KMS-11 (cell line): ENCODE measurements at regions not wholly inside any gene's neighbourhood (a gene's known extent, or its start where the extent isn't known, plus 50 kb on each side); places are given as distances from the start of the nearest gene placed in this dataset.

Experiments
- H2AFZ ChIP-seq: fragments of 200-600 bp; sonication (generic); 2 replicates; pipeline ENCODE4 v1.6.1; 2016; ENCODE audit warnings: antibody characterized with exemption, mixed run types, low read depth
- H3K27ac ChIP-seq: fragments of 200-600 bp; sonication (generic); 2 replicates; pipeline ENCODE4 v1.6.1; 2016; ENCODE audit warnings: mild to moderate bottlenecking, mixed run types
- H3K27me3 ChIP-seq: fragments of 200-600 bp; sonication (generic); 2 replicates; pipeline ENCODE4 v1.6.1; 2017; ENCODE audit warnings: mild to moderate bottlenecking, low read depth, mixed run types, moderate library complexity; ENCODE audit not compliant: insufficient read depth
- H3K36me3 ChIP-seq: fragments of 200-600 bp; sonication (generic); 2 replicates; pipeline ENCODE4 v1.6.1; 2017; ENCODE audit warnings: mild to moderate bottlenecking, mixed run types; ENCODE audit not compliant: insufficient read depth
- H3K4me1 ChIP-seq: fragments of 200-600 bp; sonication (generic); 2 replicates; pipeline ENCODE4 v1.6.1; 2016; ENCODE audit warnings: mild to moderate bottlenecking, low read depth, mixed run types; ENCODE audit not compliant: poor library complexity, severe bottlenecking
- H3K4me2 ChIP-seq: fragments of 200-600 bp; sonication (generic); 2 replicates; pipeline ENCODE4 v1.7.0; 2016; ENCODE audit warnings: mild to moderate bottlenecking, mixed run types
- H3K4me3 ChIP-seq: fragments of 200-600 bp; sonication (generic); IDR thresholded peaks from 2 replicates; pipeline ENCODE4 v1.6.1; 2017; ENCODE audit warnings: low read depth, low read length, mixed read lengths; ENCODE audit not compliant: insufficient read depth
- H3K79me2 ChIP-seq: fragments of 200-600 bp; sonication (generic); 2 replicates; pipeline ENCODE4 v1.6.1; 2016; ENCODE audit warnings: low read depth, mixed run types; ENCODE audit not compliant: insufficient read depth
- H3K9ac ChIP-seq: fragments of 200-600 bp; sonication (generic); 2 replicates; pipeline ENCODE4 v1.6.1; 2016; ENCODE audit warnings: mild to moderate bottlenecking, mixed run types
- H4K20me1 ChIP-seq: fragments of 200-600 bp; sonication (generic); 2 replicates; pipeline ENCODE4 v1.6.1; 2016; ENCODE audit warnings: mild to moderate bottlenecking, mixed run types; ENCODE audit not compliant: insufficient read depth
- TF ChIP-seq, protein P1 (sequence below): fragments of 200-600 bp; sonication (generic); conservative IDR thresholded peaks from 2 replicates; pipeline ENCODE4 v1.6.1; 2017; ENCODE audit warnings: low read depth, mild to moderate bottlenecking, antibody characterized with exemption, low read length, moderate library complexity, mixed read lengths

DNA sequence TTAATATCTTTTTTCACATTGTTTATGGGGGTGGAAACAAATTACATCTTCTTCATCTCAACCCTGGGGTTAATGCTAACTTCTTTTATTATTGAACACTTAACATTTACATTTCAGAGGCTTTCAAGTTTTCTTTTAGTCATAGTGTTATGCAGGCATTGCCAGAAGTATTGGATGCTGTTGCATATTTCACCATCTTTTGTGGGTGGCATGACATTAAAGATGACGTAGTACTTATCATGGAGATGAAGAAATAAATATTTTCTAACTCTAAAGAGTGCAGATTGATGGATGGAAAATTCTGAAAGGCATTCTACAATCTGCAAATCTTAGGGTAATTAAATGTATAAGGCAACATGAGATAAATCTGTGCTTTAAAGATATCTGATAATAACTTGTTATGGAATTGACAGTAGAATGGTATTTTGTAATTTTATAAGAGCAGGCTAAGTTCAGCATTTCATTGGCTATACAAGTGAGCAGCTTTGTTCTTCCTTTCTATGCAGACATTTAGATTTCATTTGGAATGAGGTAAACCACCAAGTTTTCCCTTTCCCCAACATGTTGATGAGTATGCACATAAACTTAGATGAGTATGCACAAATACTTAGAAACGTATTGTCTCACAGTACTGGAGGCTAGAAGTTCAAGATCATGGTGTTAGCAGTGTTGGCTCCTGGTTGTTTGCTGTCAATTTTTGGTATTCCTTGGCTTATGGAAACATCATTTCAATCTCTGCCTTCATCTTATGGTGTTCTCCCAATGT lies 924.4 kb downstream of the METTL15 start:
- TF ChIP-seq, protein P1, sequence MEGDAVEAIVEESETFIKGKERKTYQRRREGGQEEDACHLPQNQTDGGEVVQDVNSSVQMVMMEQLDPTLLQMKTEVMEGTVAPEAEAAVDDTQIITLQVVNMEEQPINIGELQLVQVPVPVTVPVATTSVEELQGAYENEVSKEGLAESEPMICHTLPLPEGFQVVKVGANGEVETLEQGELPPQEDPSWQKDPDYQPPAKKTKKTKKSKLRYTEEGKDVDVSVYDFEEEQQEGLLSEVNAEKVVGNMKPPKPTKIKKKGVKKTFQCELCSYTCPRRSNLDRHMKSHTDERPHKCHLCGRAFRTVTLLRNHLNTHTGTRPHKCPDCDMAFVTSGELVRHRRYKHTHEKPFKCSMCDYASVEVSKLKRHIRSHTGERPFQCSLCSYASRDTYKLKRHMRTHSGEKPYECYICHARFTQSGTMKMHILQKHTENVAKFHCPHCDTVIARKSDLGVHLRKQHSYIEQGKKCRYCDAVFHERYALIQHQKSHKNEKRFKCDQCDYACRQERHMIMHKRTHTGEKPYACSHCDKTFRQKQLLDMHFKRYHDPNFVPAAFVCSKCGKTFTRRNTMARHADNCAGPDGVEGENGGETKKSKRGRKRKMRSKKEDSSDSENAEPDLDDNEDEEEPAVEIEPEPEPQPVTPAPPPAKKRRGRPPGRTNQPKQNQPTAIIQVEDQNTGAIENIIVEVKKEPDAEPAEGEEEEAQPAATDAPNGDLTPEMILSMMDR = no peak
- no peaks in the 10 kb centered on the region for H3K27me3 ChIP-seq
- H3K9ac ChIP-seq = no peak overlapping the region
- H3K36me3 ChIP-seq = no peaks in the 10 kb centered on the region
- no peak overlapping the region for H3K4me3 ChIP-seq
- H4K20me1 ChIP-seq = no peaks in the 10 kb centered on the region
- H3K4me2 ChIP-seq = no peak overlapping the region
- H3K4me1 ChIP-seq = no peaks in the 10 kb centered on the region
- H3K27ac ChIP-seq = no peak overlapping the region
- H2AFZ ChIP-seq = no peak overlapping the region
- no peaks in the 10 kb centered on the region for H3K79me2 ChIP-seq

DNA sequence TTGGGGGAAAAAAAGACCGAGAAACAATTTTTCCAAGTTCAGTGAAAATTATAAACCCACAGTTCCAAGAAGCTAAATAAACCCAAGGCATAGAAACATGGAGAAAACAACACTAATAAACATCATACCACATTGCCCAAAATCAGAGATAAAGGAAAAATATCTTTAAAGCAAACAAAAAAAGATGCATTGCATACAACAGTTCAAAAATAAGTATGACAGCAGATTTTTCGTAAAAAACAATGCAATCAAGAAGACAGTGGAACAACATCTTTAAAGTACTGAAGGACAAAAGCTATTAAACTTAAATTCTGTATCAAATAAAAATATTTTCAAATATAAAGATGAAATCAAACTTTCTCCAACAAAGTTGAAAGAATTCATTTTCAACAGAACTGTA lies 921.3 kb downstream of the METTL15 start:
- Histone ChIP-seq H3K4me2 (no peak overlapping the region), H3K79me2 (no peaks in the 10 kb centered on the region), H3K27ac (no peak overlapping the region), H3K4me3 (no peak overlapping the region), H3K4me1 (no peaks in the 10 kb centered on the region), H4K20me1 (no peaks in the 10 kb centered on the region), H3K9ac (no peak overlapping the region), H3K27me3 (no peaks in the 10 kb centered on the region), H2AFZ (no peak overlapping the region), H3K36me3 (no peaks in the 10 kb centered on the region)
- TF ChIP-seq, protein P1 = no peak

GRCh38 chr11:29027436-29027835 lies 919.2 kb downstream of the METTL15 start:
- H3K4me2 ChIP-seq = no peak overlapping the region
- no peaks in the 10 kb centered on the region for H3K79me2 ChIP-seq
- H3K27me3 ChIP-seq = no peaks in the 10 kb centered on the region
- H3K4me1 ChIP-seq = no peaks in the 10 kb centered on the region
- H2AFZ ChIP-seq = no peak overlapping the region
- H3K9ac ChIP-seq = no peak overlapping the region
- H3K27ac ChIP-seq = no peak overlapping the region
- no peaks in the 10 kb centered on the region for H4K20me1 ChIP-seq
- H3K4me3 ChIP-seq = no peak overlapping the region
- TF ChIP-seq, protein P1 = no peak
- H3K36me3 ChIP-seq = no peaks in the 10 kb centered on the region

- Histone ChIP-seq H3K36me3 (no peaks in the 10 kb centered on the region), H3K4me1 (no peaks in the 10 kb centered on the region), H3K79me2 (no peaks in the 10 kb centered on the region), H4K20me1 (no peaks in the 10 kb centered on the region), H2AFZ (no peak overlapping the region), H3K27ac (no peak overlapping the region), H3K4me2 (no peak overlapping the region), H3K9ac (no peak overlapping the region), H3K4me3 (no peak overlapping the region), H3K27me3 (no peaks in the 10 kb centered on the region)
- TF ChIP-seq, protein P1 = no peak
Measured at GRCh38 chr11:29026286-29026685, 918.1 kb downstream of the METTL15 start.
